ENCODE measurements at regions not wholly inside any gene's neighbourhood (a gene's known extent, or its start where the extent isn't known, plus 50 kb on each side); places are given as distances from the start of the nearest gene placed in this dataset.

DNA sequence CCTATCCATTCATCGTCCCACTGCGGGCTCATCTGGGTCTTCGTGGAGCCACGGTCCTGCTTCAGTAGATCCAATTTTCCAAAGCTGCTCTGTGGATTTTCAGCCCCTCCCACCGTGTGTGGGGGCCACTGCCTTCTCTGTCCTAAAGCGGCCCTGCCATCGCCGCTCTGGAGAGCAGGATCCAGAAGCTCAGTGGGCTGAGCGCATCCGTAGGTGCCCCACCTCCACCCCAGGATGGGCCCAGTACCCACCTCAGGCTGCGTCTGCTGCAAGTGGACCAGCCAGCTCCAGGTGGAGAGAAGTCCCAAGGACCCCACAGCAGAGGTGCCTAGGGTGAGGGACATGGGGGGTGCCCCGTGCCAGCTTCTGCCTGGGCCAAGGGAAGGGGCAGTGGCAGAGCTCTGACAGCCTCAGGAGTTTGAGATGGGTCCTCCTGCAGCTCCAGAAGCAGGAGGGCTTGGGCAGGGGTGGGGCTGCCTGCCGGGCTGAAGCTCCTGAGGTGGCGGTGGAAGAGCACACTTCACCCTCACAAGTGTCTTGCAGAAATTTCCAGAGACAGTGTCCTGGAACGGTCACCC lies 148.1 kb upstream of the C14orf180 start:
- no peak for TF ChIP-seq CEBPB (IDR thresholded peaks at IDR 0.05)
- TF ChIP-seq, protein P1, sequence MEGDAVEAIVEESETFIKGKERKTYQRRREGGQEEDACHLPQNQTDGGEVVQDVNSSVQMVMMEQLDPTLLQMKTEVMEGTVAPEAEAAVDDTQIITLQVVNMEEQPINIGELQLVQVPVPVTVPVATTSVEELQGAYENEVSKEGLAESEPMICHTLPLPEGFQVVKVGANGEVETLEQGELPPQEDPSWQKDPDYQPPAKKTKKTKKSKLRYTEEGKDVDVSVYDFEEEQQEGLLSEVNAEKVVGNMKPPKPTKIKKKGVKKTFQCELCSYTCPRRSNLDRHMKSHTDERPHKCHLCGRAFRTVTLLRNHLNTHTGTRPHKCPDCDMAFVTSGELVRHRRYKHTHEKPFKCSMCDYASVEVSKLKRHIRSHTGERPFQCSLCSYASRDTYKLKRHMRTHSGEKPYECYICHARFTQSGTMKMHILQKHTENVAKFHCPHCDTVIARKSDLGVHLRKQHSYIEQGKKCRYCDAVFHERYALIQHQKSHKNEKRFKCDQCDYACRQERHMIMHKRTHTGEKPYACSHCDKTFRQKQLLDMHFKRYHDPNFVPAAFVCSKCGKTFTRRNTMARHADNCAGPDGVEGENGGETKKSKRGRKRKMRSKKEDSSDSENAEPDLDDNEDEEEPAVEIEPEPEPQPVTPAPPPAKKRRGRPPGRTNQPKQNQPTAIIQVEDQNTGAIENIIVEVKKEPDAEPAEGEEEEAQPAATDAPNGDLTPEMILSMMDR (IDR thresholded peaks at IDR 0.05): no peak
- no peak for TF ChIP-seq RAD21 (conservative IDR thresholded peaks at IDR 0.05 in 1 of 2, IDR thresholded peaks at IDR 0.05 in 1 of 2)
- TF ChIP-seq MYC (IDR thresholded peaks at IDR 0.05; ENCODE audit: borderline replicate concordance, low read length): no peak
- TF ChIP-seq, protein P2, sequence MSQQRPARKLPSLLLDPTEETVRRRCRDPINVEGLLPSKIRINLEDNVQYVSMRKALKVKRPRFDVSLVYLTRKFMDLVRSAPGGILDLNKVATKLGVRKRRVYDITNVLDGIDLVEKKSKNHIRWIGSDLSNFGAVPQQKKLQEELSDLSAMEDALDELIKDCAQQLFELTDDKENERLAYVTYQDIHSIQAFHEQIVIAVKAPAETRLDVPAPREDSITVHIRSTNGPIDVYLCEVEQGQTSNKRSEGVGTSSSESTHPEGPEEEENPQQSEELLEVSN (IDR thresholded peaks at IDR 0.05; ENCODE audit: borderline replicate concordance, low read depth): no peak
- TF ChIP-seq POLR2A (IDR thresholded peaks at IDR 0.05; ENCODE audit: low read length): no peak
- TF ChIP-seq, protein P3, sequence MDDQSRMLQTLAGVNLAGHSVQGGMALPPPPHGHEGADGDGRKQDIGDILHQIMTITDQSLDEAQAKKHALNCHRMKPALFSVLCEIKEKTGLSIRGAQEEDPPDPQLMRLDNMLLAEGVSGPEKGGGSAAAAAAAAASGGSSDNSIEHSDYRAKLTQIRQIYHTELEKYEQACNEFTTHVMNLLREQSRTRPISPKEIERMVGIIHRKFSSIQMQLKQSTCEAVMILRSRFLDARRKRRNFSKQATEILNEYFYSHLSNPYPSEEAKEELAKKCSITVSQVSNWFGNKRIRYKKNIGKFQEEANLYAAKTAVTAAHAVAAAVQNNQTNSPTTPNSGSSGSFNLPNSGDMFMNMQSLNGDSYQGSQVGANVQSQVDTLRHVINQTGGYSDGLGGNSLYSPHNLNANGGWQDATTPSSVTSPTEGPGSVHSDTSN (IDR thresholded peaks at IDR 0.05): no peak
- TF ChIP-seq CHD2 (IDR thresholded peaks at IDR 0.05; ENCODE audit: low read length, partially characterized antibody): no peak
- TF ChIP-seq, protein P4, sequence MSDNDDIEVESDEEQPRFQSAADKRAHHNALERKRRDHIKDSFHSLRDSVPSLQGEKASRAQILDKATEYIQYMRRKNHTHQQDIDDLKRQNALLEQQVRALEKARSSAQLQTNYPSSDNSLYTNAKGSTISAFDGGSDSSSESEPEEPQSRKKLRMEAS (IDR thresholded peaks at IDR 0.05): no peak
- no peak for TF ChIP-seq SMC3 (IDR thresholded peaks at IDR 0.05)
- TF ChIP-seq RFX5 (IDR thresholded peaks at IDR 0.05): no peak
- TF ChIP-seq BHLHE40 (IDR thresholded peaks at IDR 0.05; ENCODE audit: low read depth, low read length): no peak

Data from A549 (cell line).